Right atrium auricular region (tissue), 2 donors: ENCODE measurements at regions not wholly inside any gene's neighbourhood (a gene's known extent, or its start where the extent isn't known, plus 50 kb on each side); places are given as distances from the start of the nearest gene placed in this dataset.

Experiments used
- DNase-seq: peaks from one replicate; pipeline ENCODE4 v3.0.0-alpha.2; 2019; ENCODE audit warnings: low spot score
- H3K27ac ChIP-seq, 2 donors: fragments of 200-600 bp; sonication (generic); 1 replicate in 1 of 2; 2 replicates in 1 of 2; pipeline ENCODE4 v1.5.1; 2016 to 2019
- H3K27me3 ChIP-seq, 2 donors: fragments of 200-600 bp; sonication (generic); one replicate each; pipeline versions ENCODE4 v1.5.1 to v1.6.0; 2017 to 2019
- H3K36me3 ChIP-seq: fragments of 200-600 bp; sonication (generic); one replicate; pipeline ENCODE4 v1.5.1; 2016
- H3K4me1 ChIP-seq, 2 donors: fragments of 200-600 bp; sonication (generic); one replicate each; pipeline versions ENCODE4 v1.5.1 to v1.6.0; 2017 to 2019
- H3K4me3 ChIP-seq, 2 donors: fragments of 200-600 bp; sonication (generic); 1 replicate in 1 of 2; 2 replicates in 1 of 2; pipeline ENCODE4 v1.5.1; 2017 to 2019; ENCODE audit warnings: mild to moderate bottlenecking in 1 of 2, moderate library complexity in 1 of 2
- H3K9me3 ChIP-seq, 2 donors: fragments of 200-600 bp; sonication (generic); one replicate each; pipeline ENCODE4 v1.5.1; 2019
- CTCF ChIP-seq, 2 donors: fragments of 200-600 bp; sonication (generic); IDR thresholded peaks; one replicate each; pipeline ENCODE4 v1.5.1; 2019; ENCODE audit warnings: antibody characterized with exemption in 2 of 2

GRCh38 chr13:57843521-57843920, 212.0 kb downstream of the PCDH17 start:
- no peaks in the 10 kb centered on the region for H3K4me1 ChIP-seq
- TF ChIP-seq CTCF (IDR thresholded peaks at IDR 0.05): no peak
- no peaks in the 10 kb centered on the region for H3K36me3 ChIP-seq
- H3K4me3 ChIP-seq: no peak overlapping the region
- no peak for DNase-seq
- peaks cover 0 to 21% of the 10 kb centered on the region in 2 donors for H3K9me3 ChIP-seq
- H3K27ac ChIP-seq: no peak overlapping the region
- H3K27me3 ChIP-seq: no peaks in the 10 kb centered on the region

GRCh38 chr13:57846600-57847173, 215.1 kb downstream of the PCDH17 start:
- Histone ChIP-seq H3K27ac (no peak overlapping the region), H3K36me3 (no peaks in the 10 kb centered on the region), H3K4me1 (no peaks in the 10 kb centered on the region), H3K27me3 (no peaks in the 10 kb centered on the region), H3K9me3 (peaks cover 0 to 21% of the 10 kb centered on the region in 2 donors), H3K4me3 (no peak overlapping the region)
- TF ChIP-seq CTCF (IDR thresholded peaks at IDR 0.05): no peak
- no peak for DNase-seq

GRCh38 chr13:57857945-57858344, 226.4 kb downstream of the PCDH17 start:
- TF ChIP-seq CTCF (IDR thresholded peaks at IDR 0.05): peak in 1 of 2 donors; percentile 24
- H3K36me3 ChIP-seq: no peaks in the 10 kb centered on the region
- H3K9me3 ChIP-seq: no peaks in the 10 kb centered on the region
- no peaks in the 10 kb centered on the region for H3K4me1 ChIP-seq
- no peak overlapping the region for H3K4me3 ChIP-seq
- H3K27me3 ChIP-seq: no peaks in the 10 kb centered on the region
- H3K27ac ChIP-seq: no peak overlapping the region
- no peak for DNase-seq

DNA sequence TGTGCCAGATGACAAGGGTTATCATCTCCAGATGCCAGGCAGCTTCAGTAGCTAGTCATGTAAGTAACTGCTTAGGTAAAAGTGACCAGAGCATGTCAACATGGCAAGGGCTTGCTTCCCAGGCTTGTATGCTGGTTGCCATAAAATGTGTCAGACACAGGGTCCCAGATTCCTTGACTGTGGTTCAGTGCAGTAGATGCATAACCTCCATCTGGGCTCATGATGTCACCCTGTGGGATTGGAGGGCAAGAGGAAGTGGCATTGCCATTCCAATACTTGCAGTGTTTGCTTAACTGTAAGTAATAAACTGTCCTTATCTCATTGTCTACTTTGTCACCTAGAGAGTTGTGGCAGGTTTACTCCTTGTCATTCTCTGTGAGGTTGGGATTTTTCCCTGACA, 226.8 kb downstream of the PCDH17 start:
- no peak for TF ChIP-seq CTCF (IDR thresholded peaks at IDR 0.05)
- Histone ChIP-seq H3K27ac (no peak overlapping the region), H3K36me3 (no peaks in the 10 kb centered on the region), H3K4me1 (no peaks in the 10 kb centered on the region), H3K27me3 (no peaks in the 10 kb centered on the region), H3K4me3 (no peak overlapping the region), H3K9me3 (no peaks in the 10 kb centered on the region)
- no peak for DNase-seq

- TF ChIP-seq CTCF (IDR thresholded peaks at IDR 0.05): no peak
- Histone ChIP-seq H3K9me3 (no peaks in the 10 kb centered on the region), H3K27me3 (no peaks in the 10 kb centered on the region), H3K27ac (no peak overlapping the region), H3K36me3 (no peaks in the 10 kb centered on the region), H3K4me1 (no peaks in the 10 kb centered on the region), H3K4me3 (no peak overlapping the region)
- DNase-seq: no peak
Observed at GRCh38 chr13:57862879-57863278, 231.3 kb downstream of the PCDH17 start.
